Aorta (tissue), 5 donors: ENCODE measurements at regions not wholly inside any gene's neighbourhood (a gene's known extent, or its start where the extent isn't known, plus 50 kb on each side); places are given as distances from the start of the nearest gene placed in this dataset.

ENCODE experiments used
- ATAC-seq: fragments of 200-7000 bp; cut with Tn5 transposase; one replicate; pipeline ENCODE4 v1.9.1; 2022; ENCODE audit warnings: moderate library complexity; ENCODE audit not compliant: low FRiP score
- DNase-seq, 2 donors: peaks; one replicate each; pipeline ENCODE4 v3.0.0-alpha.2; 2020
- H3K27ac ChIP-seq, 2 donors: one replicate each; pipeline ENCODE4 v1.5.1; 2013; ENCODE audit warnings: low read length in 2 of 2, mild to moderate bottlenecking in 2 of 2, moderate library complexity in 2 of 2, control low read depth in 1 of 2, inconsistent platforms in 1 of 2, low read depth in 1 of 2
- H3K27me3 ChIP-seq, 2 donors: one replicate each; pipeline ENCODE4 v1.6.1; 2013; ENCODE audit warnings: control low read depth in 1 of 2, low read length in 1 of 2, mild to moderate bottlenecking in 1 of 2, moderate library complexity in 1 of 2; ENCODE audit not compliant: insufficient read depth in 2 of 2, control insufficient read depth in 1 of 2
- H3K36me3 ChIP-seq, 2 donors: one replicate each; pipeline ENCODE4 v1.6.1; 2013; ENCODE audit warnings: control low read depth in 1 of 2, low read length in 1 of 2, mild to moderate bottlenecking in 1 of 2; ENCODE audit not compliant: insufficient read depth in 2 of 2, control insufficient read depth in 1 of 2
- H3K4me1 ChIP-seq, 2 donors: one replicate each; pipeline ENCODE4 v1.6.1; 2013; ENCODE audit warnings: low read length in 2 of 2, control low read depth in 1 of 2, mild to moderate bottlenecking in 1 of 2, moderate library complexity in 1 of 2; ENCODE audit not compliant: insufficient read depth in 2 of 2, control insufficient read depth in 1 of 2
- H3K4me3 ChIP-seq, 2 donors: one replicate each; pipeline ENCODE4 v1.5.1; 2013; ENCODE audit warnings: low read length in 2 of 2, control low read depth in 1 of 2, mild to moderate bottlenecking in 1 of 2
- H3K9me3 ChIP-seq: one replicate; pipeline ENCODE4 v1.6.1; 2013; ENCODE audit warnings: mild to moderate bottlenecking, low read length; ENCODE audit not compliant: control insufficient read depth
- WGBS, 2 donors: extraction: QIAGEN DNeasy Blood & Tissue Kit; methylation state at CpG; one replicate each; pipeline ENCODE4 v1.1.7; 2013; 5-methylcytosine and 5-hydroxymethylcytosine counted together
- intact Hi-C, 2 donors: fragments of 100-400 bp; cut with DNase I; formaldehyde crosslinking; loops; one replicate each; pipeline versions ENCODE4 v1.14.2 to v1.15.0; 2022
- donor health status: healthy with polysubstance abuse.
- donor health status: Bipolar disorder and iron deficiency.
- donor health status: DM: no; HTN: no; CAD: no.
- donor health status: DM: no; HTN: no; CAD: no.
- donor health status: DM: yes; HTN: yes; CAD: no.

GRCh38 chr7:81533426-81533825 is 236.4 kb downstream of the HGF start:
- no peak for DNase-seq
- Histone ChIP-seq H3K27me3 (no peaks in the 10 kb centered on the region), H3K4me3 (no peak overlapping the region), H3K9me3 (no peaks in the 10 kb centered on the region), H3K27ac (no peak overlapping the region), H3K4me1 (no peaks in the 10 kb centered on the region), H3K36me3 (no peaks in the 10 kb centered on the region)
- intact Hi-C loops: no loop called here
- no peak for ATAC-seq

GRCh38 chr7:81529785-81530184 is 240.1 kb downstream of the HGF start:
- 88 to 89% methylated on average over 2 of the region's 2 CpGs for WGBS, 2 donors
- H3K36me3 ChIP-seq: no peaks in the 10 kb centered on the region

GRCh38 chr7:81527651-81528050 is 242.2 kb downstream of the HGF start:
- intact Hi-C loops: no loop called here
- H3K27ac ChIP-seq: no peak overlapping the region
- DNase-seq (no peak), ATAC-seq (no peak)
- no peaks in the 10 kb centered on the region for H3K27me3 ChIP-seq
- H3K9me3 ChIP-seq: no peaks in the 10 kb centered on the region
- H3K36me3 ChIP-seq: no peaks in the 10 kb centered on the region
- WGBS, 2 donors: 89% methylated on average over 2 of the region's 2 CpGs
- H3K4me3 ChIP-seq: no peak overlapping the region
- no peaks in the 10 kb centered on the region for H3K4me1 ChIP-seq

More at GRCh38 chr7:81529785-81530184, 240.1 kb downstream of the HGF start:
- no peaks in the 10 kb centered on the region for H3K27me3 ChIP-seq
- DNase-seq (no peak), ATAC-seq (no peak)
- no peaks in the 10 kb centered on the region for H3K9me3 ChIP-seq
- no peak overlapping the region for H3K27ac ChIP-seq
- no peaks in the 10 kb centered on the region for H3K4me1 ChIP-seq
- H3K4me3 ChIP-seq: no peak overlapping the region
- intact Hi-C loops: no loop called here

- DNase-seq (no peak), ATAC-seq (no peak)
- intact Hi-C loops: no loop called here
- 85 to 90% methylated on average over 1 of the region's 1 CpG for WGBS, 2 donors
- Histone ChIP-seq H3K4me3 (no peak overlapping the region), H3K4me1 (no peaks in the 10 kb centered on the region), H3K36me3 (no peaks in the 10 kb centered on the region), H3K27me3 (no peaks in the 10 kb centered on the region), H3K27ac (no peak overlapping the region), H3K9me3 (no peaks in the 10 kb centered on the region)
Observed at GRCh38 chr7:81526971-81527370, 242.9 kb downstream of the HGF start.

GRCh38 chr7:81525841-81526240 is 244.0 kb downstream of the HGF start:
- no peaks in the 10 kb centered on the region for H3K27me3 ChIP-seq
- intact Hi-C loops: no loop called here
- ATAC-seq (no peak), DNase-seq (no peak)
- no peaks in the 10 kb centered on the region for H3K9me3 ChIP-seq
- H3K36me3 ChIP-seq: no peaks in the 10 kb centered on the region
- H3K27ac ChIP-seq: no peak overlapping the region
- no peaks in the 10 kb centered on the region for H3K4me1 ChIP-seq
- no peak overlapping the region for H3K4me3 ChIP-seq

GRCh38 chr7:81519886-81520285 is 250.0 kb downstream of the HGF start:
- no peaks in the 10 kb centered on the region for H3K4me1 ChIP-seq
- ATAC-seq (no peak), DNase-seq (no peak)
- no peak overlapping the region for H3K27ac ChIP-seq
- H3K4me3 ChIP-seq: no peak overlapping the region
- intact Hi-C loops: no loop called here
- 10 to 20% methylated on average over 1 of the region's 1 CpG for WGBS, 2 donors
- H3K9me3 ChIP-seq: no peaks in the 10 kb centered on the region
- H3K27me3 ChIP-seq: no peaks in the 10 kb centered on the region
- no peaks in the 10 kb centered on the region for H3K36me3 ChIP-seq

- Histone ChIP-seq H3K27me3 (no peaks in the 10 kb centered on the region), H3K36me3 (no peaks in the 10 kb centered on the region), H3K4me1 (no peaks in the 10 kb centered on the region), H3K4me3 (no peak overlapping the region), H3K27ac (no peak overlapping the region), H3K9me3 (no peaks in the 10 kb centered on the region)
- intact Hi-C loops: no loop called here
- no peak for DNase-seq
- no peak for ATAC-seq
Observed at GRCh38 chr7:81516898-81517297, 252.9 kb downstream of the HGF start.

- intact Hi-C loops: no loop called here
- Histone ChIP-seq H3K27ac (no peak overlapping the region), H3K27me3 (no peaks in the 10 kb centered on the region), H3K4me3 (no peak overlapping the region), H3K9me3 (no peaks in the 10 kb centered on the region), H3K4me1 (no peaks in the 10 kb centered on the region), H3K36me3 (no peaks in the 10 kb centered on the region)
- DNase-seq (no peak), ATAC-seq (no peak)
- 86 to 88% methylated on average over 1 of the region's 1 CpG for WGBS, 2 donors
Observed at GRCh38 chr7:81515009-81515408, 254.8 kb downstream of the HGF start.

GRCh38 chr7:81514546-81514945 is 255.3 kb downstream of the HGF start:
- H3K9me3 ChIP-seq: no peaks in the 10 kb centered on the region
- 76 to 82% methylated on average over 3 of the region's 3 CpGs for whole genome bisulfite sequencing, 2 donors
- no peak for DNase-seq
- no peaks in the 10 kb centered on the region for H3K27me3 ChIP-seq
- intact Hi-C loops: no loop called here
- ATAC-seq: no peak
- H3K27ac ChIP-seq: no peak overlapping the region
- H3K36me3 ChIP-seq: no peaks in the 10 kb centered on the region
- no peak overlapping the region for H3K4me3 ChIP-seq
- H3K4me1 ChIP-seq: no peaks in the 10 kb centered on the region

- Histone ChIP-seq H3K27me3 (no peaks in the 10 kb centered on the region), H3K4me3 (no peak overlapping the region), H3K4me1 (no peaks in the 10 kb centered on the region), H3K27ac (no peak overlapping the region), H3K9me3 (no peaks in the 10 kb centered on the region), H3K36me3 (no peaks in the 10 kb centered on the region)
- no peak for DNase-seq
- no peak for ATAC-seq
- WGBS, 2 donors: 92 to 95% methylated on average over 10 of the region's 10 CpGs
- intact Hi-C loops: no loop called here
Observed at GRCh38 chr7:81510122-81510521, 259.7 kb downstream of the HGF start.
